ENCODE measurements at regions not wholly inside any gene's neighbourhood (a gene's known extent, or its start where the extent isn't known, plus 50 kb on each side); places are given as distances from the start of the nearest gene placed in this dataset.

- DNase-seq (ENCODE audit: low spot score): no peak
These were observed 368.0 kb downstream of the MFSD1 start for GRCh38 chr3:159169828-159170227.

DNA sequence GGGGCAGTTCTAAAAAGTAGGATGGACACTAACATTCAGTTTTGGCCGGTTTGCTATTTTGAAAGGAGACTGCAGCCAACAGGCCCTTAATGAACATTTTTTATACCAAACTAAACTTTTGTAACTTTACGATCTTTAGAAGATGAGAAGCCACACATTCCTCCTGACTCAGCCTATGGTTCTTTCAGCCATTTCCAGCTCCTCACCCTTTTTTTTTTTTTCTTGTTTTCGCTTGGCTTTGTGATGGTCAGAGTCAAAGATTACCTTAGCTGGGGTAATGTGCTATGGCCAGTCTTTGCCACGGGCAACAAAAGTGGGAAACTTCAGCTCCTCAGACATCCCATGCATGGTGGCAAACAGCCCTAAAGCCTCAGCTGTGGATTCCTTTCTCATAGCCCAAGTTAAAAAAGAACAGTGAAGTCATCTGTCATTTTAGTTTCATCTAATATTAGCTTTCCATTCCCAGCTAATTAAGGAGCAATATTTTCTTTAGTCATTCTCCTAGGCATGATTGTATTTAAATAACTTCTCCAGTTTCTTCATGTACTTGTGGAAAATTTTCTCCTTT lies 368.7 kb downstream of the MFSD1 start:
- DNase-seq (ENCODE audit: low spot score): no peak

DNA sequence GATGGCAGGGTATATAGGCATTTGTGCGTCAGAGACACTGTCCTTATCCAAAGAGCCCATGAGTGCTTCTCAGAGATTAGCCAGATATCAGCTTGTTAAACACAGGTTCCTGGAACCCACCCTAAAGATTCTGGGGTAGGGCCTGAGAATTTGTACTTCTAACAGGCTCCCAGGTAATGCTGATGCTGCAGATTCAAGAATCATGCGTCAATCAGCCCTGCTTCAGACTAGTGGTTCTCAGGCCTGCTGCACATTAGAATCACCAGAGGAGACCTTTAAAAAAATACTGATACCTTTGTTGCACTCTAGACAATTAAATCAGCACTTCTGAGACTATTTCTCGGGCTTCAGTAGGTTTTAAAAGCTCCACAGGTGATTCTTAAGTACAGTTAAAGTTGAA lies 369.5 kb downstream of the MFSD1 start:
- DNase-seq (ENCODE audit: low spot score): no peak

DNA sequence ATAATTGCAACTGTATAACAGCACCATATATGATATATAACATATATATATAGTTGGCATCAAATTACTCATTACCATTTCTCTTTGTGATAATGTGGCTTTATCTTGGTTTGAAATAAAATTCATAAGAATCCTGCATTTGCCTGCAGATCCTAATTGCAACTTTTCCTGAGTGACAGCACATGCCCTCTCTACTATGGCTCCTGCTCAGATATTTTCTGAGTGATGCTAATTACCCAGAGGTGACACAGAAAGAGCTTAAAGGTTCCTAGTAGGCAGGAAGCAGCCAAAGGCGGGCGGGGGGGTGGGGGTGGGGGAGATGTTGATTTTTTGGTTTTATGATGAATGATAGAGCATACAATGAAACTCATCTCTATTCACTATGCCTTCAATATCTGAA lies 370.6 kb downstream of the MFSD1 start:
- DNase-seq (ENCODE audit: low spot score): no peak

GRCh38 chr3:159174715-159175692 lies 373.1 kb downstream of the MFSD1 start:
- no peak for DNase-seq (ENCODE audit: low spot score)

GRCh38 chr3:159178209-159178897 lies 376.5 kb downstream of the MFSD1 start:
- no peak for DNase-seq (ENCODE audit: low spot score)

GRCh38 chr3:159182961-159183360 lies 381.1 kb downstream of the MFSD1 start:
- DNase-seq (ENCODE audit: low spot score): no peak

DNA sequence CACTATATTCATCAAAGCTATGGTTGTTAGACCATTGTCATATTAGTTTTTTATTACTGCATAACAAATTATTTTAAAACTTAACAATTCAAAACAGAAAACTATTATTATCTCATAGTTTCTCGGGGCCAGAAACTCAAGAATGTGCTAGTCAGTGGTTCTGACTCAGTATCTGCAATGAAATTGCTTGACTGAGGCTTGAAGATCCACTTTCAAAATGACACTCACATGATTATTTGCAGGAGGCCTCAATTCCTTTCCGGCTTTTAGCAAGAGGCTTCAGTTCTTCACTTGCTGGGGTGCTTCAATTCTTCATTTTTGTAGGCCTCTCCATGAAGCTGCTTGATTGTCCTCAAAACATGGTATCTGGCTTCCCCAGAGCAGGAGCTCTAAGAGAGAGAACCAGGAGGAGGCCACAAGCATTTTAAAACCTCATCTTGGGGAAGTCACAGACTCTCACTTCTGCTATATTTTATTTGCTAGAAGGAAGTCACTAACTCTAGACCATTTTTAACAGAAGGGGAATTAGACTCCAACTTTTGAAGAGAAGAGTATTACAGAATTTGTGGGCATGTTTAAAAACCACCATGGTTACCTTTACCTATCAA lies 383.7 kb downstream of the MFSD1 start:
- DNase-seq (ENCODE audit: low spot score): no peak

DNA sequence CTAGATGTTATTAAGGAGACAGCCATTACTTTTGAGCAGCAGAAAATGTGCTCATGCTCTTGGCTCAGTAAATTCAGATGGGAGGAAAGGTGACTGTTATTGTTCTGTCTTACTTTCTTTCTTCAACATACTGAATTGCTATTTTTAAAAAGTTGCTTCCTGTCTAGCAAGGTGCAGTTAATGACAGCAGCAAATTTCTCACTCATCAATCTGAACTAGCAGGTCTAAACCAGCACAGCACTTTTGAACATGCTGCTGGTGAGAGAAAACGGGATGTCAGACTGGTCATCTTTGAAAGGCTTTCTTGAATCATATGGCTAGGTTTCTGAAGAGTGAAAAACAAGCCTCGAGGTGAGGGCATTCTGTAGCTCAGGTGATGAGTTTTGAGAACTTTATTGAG lies 384.7 kb downstream of the MFSD1 start:
- no peak for DNase-seq (ENCODE audit: low spot score)

DNA sequence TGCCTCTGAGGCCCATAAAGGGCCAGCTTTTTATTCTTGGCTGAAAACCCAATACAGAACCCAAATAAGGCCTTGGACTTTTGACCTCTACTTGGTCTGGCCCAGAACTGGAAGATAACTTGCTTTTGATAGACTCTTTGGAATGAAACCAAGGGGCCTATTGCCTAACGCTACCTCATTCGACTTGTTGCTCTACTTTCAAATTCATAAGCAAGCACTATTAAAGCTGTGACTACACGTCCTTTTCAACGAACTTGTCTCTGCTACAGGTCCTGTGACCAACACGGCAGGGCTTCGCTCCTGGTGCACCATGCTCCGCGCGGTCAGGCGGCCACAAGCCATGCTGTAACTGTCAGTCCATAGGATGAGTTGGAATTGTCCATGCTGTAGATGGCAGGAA lies 385.4 kb downstream of the MFSD1 start:
- DNase-seq (ENCODE audit: low spot score): no peak

DNA sequence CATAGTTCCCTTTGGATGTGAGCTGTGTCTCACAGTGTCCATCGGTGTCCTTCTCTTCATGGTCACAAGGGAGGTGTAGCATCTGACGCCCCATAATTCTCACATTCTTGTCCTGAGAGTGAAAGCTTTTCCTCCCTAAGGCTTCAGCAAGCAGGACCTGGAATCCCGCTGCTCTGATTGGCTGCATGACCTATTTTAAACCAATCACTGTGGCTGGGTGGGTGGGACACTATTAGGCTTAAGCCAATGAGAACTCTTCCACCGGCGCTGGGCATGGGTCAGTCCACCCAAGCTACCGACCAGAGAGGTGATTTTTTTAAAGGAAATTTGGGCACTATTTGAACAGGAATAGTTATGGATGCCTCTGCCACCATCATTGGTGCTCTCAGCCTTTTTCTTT lies 385.9 kb downstream of the MFSD1 start:
- no peak for DNase-seq (ENCODE audit: low spot score)

- no peak for DNase-seq (ENCODE audit: low spot score)
These were observed 388.3 kb downstream of the MFSD1 start for GRCh38 chr3:159189994-159190669.

- DNase-seq (ENCODE audit: low spot score): no peak
These were observed 389.6 kb downstream of the MFSD1 start for GRCh38 chr3:159191447-159191846.

DNA sequence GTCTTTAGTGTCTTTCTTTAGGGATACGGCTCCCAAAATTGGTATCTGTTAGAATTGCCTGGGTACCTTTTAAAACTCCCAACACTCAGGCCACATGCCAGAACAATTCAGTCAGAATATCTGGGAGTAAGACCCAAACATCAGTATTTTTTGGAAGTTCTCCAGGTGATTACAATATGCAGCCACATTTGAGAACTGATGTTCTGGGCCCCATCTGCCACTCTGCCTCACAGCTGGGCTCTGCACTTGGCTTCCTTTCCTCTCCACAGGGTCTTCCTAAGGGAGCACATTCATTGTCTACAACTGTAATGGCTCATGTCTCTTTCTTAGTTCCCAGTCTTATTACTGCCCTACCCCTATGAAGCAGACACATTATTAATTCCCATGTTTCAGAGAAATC lies 394.5 kb downstream of the MFSD1 start:
- DNase-seq (ENCODE audit: low spot score): no peak

GRCh38 chr3:159200176-159200575 lies 398.3 kb downstream of the MFSD1 start:
- DNase-seq (ENCODE audit: low spot score): no peak

DNA sequence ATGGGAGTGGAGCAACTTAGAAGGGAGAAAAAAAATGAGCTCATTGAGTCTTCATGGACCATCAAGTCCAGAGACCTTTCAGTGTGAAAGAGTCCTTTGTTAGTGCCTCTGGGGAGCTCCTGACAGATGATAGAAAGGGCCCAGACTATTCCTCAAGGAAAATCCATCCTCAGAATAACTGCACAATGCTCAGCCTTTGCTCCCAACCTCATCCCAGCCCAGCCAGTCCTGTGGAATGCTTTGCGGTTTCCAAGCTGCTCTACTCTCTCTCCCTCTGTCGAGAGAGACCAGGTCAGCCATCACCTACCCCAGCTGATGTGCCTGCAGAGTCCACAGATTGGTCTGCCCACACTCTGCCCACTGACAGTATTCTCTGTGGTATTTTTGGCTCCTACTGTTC lies 406.2 kb downstream of the MFSD1 start:
- DNase-seq (ENCODE audit: low spot score): no peak

DNA sequence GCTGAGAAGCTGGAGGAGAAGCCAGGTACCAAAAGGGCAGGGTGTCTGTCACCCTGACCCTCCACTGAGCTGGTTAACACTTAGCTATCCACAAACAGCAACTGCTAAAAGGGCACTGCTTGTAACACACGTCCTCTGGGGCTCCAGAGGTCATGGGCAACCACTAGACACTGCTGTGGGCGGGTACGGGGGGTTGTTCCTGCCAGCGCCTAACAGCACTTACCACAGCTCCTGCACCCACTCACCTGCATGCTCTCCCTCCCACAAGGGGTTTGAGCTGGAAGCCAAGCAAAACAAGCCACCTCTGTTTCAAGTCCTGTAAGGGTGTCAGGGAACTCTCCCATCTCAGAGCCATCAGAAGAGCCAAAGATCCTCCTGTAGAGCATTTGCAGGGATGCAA lies 407.6 kb downstream of the MFSD1 start:
- no peak for DNase-seq (ENCODE audit: low spot score)

DNA sequence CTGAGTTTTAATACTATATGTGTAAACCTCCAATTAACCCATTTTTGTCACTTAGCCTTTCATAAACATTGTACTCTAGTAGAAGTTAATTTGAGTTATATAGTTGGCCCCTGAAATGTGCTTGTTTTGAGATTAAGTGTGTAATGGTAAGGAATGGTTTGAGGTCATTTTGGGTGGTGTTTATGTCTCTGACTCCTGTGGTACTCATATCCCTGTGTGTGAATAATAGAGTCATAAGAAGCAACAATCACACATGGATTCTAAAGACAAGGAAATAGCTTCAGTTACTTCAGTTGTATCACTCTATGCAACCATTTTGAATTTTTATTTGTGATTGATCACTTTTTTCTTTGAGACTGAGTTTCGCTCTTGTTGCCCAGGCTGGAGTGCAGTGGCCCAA lies 408.5 kb downstream of the MFSD1 start:
- DNase-seq (ENCODE audit: low spot score): no peak

DNA sequence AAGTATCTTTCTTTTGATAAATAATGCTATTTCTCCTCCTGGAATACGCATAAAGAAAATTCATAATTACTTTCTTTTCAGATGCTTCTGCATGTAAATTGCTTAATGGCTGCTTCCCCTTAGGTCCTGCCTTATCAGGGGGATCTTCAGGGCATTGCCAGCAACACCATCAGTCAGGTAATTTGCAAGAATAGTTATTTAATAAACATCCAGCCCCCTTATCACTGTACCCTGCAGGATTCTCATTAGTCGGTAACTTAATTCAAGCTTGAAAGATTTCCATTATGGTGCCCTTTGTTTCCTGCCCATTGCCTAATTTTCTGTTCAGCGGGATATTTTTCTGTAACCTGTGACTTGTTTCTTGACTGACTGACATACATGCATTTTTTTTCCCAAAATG lies 414.5 kb downstream of the MFSD1 start:
- DNase-seq (ENCODE audit: low spot score): no peak

- DNase-seq (ENCODE audit: low spot score): no peak
These were observed 417.4 kb downstream of the MFSD1 start for GRCh38 chr3:159219231-159219630.

- DNase-seq (ENCODE audit: low spot score): no peak
These were observed 419.5 kb downstream of the MFSD1 start for GRCh38 chr3:159221335-159221734.

GRCh38 chr3:159229116-159229680 lies 427.3 kb downstream of the MFSD1 start:
- DNase-seq (ENCODE audit: low spot score): no peak

All from CD4-positive, alpha-beta T cell treated with Interleukin-15 for 4 hours (primary cell).